ENCODE measurements at regions not wholly inside any gene's neighbourhood (a gene's known extent, or its start where the extent isn't known, plus 50 kb on each side); places are given as distances from the start of the nearest gene placed in this dataset.

DNA sequence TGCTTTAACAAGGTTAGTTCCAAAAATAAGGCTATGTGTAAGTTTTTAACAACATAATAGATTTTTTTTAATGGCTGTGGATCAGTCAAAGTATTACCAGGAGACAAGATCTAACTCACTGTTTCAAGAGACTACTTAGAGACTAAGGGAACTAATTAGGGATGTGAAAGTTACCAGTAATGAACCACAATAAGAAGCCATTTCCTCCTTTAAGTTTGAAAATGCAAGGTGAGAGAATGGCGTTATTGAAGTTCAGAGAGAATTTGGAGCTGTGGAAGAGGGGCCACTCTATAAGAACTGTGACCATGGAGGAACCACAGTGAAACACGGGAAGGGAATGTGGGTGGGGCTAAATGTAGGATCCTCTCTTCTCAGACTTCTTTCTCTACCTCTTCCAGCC, 624.2 kb downstream of the GLUD2 start:
- TF ChIP-seq, protein P1, sequence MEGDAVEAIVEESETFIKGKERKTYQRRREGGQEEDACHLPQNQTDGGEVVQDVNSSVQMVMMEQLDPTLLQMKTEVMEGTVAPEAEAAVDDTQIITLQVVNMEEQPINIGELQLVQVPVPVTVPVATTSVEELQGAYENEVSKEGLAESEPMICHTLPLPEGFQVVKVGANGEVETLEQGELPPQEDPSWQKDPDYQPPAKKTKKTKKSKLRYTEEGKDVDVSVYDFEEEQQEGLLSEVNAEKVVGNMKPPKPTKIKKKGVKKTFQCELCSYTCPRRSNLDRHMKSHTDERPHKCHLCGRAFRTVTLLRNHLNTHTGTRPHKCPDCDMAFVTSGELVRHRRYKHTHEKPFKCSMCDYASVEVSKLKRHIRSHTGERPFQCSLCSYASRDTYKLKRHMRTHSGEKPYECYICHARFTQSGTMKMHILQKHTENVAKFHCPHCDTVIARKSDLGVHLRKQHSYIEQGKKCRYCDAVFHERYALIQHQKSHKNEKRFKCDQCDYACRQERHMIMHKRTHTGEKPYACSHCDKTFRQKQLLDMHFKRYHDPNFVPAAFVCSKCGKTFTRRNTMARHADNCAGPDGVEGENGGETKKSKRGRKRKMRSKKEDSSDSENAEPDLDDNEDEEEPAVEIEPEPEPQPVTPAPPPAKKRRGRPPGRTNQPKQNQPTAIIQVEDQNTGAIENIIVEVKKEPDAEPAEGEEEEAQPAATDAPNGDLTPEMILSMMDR (IDR thresholded peaks at IDR 0.05; ENCODE audit: low read depth, low read length, poor library complexity, severe bottlenecking) = no peak
- no peak for TF ChIP-seq EZH2phosphoT487 (IDR thresholded peaks at IDR 0.05; ENCODE audit: borderline replicate concordance, low read length)
